DMS114 treated with DMSO at 0.1 percent for 48 hours (cell line): ENCODE measurements at regions not wholly inside any gene's neighbourhood (a gene's known extent, or its start where the extent isn't known, plus 50 kb on each side); places are given as distances from the start of the nearest gene placed in this dataset.
"Not testable (repeated sequence)": the region's sequence is repeated elsewhere in the genome, so short reads cannot be mapped to it uniquely, and the experiment has no call there.

ENCODE experiments used
- DNase-seq: peaks from one replicate; lab custom pipeline; 2025; ENCODE audit not compliant: unreplicated experiment; lab: John Stamatoyannopoulos, UW

DNA sequence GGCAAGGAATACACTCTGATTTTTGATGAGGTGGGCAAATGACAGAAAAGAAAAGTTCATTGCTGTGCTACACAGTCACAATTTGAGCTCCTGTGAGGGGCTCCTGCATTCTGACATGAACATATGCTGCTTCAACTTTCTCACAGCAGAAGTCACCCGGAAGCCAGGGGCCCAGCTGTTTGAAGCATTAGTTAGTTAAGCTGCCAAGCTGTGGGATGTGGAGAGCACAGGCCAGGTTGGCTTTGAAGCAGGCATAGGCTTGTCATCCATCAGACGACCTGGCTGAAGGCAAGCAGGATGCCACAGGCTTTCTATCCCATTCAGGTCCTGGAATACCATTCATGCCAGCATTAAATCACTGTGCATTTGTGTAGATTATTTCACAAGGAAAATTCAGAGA lies 63.1 kb downstream of the MTNR1B start:
- no peak for DNase-seq

DNA sequence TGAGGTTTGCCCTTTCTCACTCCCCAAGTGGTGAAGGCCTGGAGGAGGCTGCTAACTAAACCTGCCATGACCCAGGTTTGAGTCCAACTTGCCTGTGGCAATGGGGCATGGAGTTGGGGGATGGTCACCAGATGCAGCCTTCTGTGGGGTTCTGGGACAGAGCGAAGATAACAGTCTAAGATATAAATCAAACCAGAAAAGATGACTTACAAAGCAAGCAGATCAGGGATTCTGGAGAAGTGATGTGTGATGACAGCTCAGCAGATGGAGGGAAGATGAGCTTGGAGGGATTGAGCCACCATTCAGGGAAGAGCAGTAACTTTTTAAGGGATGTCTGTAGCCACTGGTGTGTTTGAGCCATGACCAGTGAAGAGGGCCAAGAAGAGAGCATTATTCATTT lies 63.6 kb downstream of the MTNR1B start:
- no peak for DNase-seq

DNA sequence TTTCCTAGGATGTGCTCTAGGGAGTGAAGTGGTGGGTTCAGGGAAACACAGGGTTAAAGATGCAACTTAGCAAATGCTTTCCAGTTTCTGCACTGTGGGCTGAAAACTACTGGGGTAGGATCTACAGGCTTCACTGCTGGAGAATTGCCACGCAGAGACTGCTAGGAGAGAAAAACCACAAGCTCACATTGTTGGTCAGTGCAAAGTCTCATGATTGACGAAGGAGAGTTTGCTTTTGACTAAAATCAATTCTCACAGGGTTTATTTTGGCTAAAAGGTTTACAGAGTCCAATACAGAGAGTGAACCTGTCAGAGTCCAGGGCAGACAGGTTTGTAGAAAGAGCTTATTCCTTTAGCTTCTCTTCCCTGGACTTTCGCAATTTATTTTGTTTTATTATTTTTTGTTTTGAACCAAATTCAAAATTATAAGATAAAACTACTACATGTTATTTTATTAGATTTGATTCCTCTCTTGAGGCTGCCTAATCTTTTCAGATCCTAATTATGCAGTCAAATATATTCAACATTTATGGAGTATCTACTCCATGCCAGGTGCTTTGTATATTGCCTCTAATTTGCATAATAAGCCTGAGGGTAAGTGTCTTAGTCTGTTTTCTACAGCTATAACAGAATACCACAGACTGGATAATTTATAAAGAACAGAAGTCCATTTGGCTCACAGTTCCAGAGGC lies 64.7 kb downstream of the MTNR1B start:
- no peak for DNase-seq

DNA sequence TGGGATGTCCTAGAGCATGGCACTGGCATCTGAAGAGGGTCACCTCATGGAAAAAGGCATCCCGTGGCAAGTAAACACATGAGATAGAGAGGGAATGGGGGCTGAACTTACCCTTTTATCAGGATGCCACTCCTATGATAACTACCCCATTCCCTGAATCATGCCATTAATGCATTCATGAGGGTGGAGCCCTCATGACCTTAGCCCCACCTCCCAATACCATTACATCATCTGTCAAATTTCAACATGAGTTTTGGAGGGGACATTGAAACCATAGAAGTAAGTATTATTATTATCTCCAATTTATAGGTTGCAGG lies 65.2 kb downstream of the MTNR1B start:
- no peak for DNase-seq

DNA sequence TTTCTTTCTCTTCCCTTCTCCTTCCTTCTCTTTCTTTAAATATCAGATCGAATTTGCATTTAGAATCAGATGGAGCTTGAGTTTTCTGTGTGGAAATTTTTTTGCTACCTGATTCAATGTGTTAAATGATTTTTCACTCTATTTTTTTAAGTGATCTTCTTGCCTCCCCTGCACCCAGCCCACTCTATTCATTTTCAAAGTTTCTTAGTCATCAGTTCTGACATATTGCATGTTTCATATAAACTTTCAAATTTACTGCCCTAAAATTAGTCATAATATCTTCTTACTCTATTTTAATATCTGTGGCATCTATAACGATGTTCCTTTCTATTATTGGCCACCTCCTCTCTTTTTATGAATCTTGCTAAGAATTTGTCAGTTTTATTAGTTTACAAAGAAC lies 69.1 kb downstream of the MTNR1B start:
- no peak for DNase-seq

DNA sequence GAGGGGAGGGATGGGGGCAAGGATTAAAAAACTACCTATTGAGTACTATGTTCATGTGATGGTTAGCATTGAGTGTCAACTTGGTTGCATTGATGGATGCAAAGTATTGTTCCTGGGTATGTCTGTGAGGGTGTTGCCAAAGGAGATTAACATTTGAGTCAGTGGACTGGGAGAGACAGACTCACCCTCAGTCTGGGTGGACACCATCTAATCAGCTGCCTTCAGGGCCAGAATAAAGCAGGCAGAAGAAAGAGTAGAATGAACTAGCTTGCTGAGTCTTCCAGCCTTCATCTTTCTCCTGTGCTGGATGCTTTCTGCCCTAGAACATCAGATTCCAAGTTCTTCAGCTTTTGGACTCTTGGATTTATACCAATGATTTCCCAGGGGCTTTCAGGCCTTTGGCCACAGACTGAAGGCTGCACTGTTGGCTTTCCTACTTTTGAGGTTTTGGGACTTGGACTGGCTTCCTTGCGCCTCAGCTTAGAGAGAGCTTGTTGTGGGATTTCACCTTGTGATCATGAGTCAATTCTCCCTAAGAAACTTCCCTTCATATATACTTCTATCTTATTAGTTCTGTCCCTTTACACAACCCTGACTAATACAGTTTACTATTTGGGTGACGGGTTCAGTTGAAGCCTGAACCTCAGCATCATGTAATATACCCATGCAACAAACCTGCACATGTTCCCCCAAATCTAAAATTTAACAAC lies 70.2 kb downstream of the MTNR1B start:
- no peak for DNase-seq

DNA sequence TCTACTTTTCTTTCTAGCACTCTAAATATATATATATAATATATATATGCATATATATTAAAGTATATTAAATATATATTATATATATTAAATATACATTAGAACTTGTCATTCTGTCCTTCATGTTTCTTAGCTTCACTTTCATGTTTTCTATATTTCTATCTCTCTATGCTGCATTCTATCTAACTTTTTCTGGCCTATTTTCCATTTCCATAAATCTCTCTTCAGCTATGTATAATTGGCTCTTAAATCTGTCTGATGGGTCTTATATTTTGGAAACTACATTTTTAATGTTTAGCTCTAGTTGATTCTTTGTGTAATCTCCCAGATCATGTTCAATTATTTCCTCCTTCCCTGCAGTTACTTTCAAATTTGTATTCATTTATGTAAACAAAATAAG lies 72.2 kb downstream of the MTNR1B start:
- no peak for DNase-seq

DNA sequence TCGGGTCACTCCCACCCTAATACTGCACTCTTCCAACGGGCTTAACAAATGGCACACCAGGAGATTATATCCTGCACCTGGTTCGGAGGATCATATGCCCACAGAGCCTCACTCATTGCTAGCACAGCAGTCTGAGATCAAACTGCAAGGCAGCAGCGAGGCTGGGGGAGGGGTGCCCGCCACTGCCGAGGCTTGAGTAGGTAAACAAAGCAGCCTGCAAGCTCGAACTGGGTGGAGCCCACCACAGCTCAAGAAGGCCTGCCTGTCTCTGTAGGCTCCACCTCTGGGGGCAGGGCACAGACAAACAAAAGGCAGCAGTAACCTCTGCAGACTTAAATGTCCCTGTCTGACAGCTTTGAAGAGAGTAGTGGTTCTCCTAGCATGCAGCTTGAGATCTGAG lies 73.7 kb downstream of the MTNR1B start:
- not testable (repeated sequence) for DNase-seq

DNA sequence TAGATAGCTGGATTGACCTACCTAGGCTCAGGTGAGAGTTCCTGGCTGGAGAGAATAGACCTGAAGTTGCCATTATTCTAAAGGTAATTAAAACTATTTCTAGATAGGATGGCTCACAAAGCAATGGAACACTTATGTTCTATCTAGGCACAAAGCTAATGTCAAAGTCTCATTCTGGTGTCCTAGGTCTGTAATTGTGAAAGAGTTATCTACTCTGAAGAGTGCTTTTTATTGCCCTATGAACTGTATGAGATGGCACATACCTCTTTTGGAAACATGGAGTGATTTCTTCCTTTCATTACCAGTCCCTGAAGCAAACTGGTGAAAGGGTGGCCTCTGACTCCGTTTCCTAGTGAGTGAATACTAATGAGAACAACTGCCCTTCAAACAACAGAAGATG lies 80.3 kb downstream of the MTNR1B start:
- no peak for DNase-seq

DNA sequence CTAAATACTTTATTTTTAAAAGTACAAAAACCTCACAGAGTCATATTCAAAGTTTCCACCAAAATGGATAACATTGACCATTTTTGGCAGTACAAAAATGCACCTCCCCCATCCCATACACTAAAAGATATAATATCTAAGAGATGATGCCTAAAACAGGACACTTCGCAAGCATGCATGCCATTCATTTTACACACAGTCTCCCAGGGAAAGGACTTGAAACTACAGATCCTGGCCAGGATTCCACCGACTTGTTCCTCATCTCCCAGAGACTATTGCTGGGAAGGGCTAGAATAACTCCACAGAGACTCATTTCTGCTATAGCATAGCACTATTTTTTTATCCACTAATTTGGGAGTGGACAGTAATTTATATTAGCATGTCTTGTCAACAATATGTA lies 81.7 kb downstream of the MTNR1B start:
- no peak for DNase-seq

DNA sequence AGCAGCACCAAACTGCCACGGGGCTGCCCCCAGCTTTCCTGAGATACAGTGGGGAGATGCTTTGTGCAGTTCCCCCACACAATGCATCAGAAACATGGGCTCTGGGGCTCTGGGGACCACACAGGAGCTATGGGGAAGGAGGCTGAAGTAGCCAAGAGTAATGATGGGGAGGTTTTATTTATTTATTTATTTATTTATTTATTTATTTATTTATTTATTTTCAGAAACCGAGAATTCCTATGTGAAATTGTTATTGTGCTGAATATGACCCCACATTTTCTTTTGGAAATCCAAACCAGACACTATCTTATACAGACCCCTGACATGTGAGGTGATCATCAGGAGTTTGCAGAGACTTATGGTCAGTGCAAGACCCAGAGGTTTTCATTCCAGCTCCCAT lies 84.4 kb downstream of the MTNR1B start:
- DNase-seq, result no peak

DNA sequence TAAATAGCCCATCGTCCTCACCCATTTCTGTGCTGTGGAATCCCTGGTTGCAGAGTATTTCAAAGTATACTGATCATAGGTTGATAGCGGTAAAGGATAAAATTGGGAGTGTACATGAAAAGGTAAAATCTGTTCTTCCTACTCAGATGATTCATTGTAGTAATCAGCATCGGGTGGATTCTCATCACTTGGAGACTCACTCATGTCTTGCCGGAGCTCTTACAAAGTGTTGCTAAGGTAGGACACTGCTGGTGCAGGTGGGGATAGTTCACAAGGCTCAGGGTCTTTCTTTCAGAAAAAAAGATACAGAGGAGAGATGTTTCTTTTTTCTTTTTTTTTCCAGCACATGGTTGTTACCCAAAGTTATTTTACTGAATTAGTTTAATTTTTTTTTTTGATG lies 84.8 kb downstream of the MTNR1B start:
- DNase-seq, result no peak

DNA sequence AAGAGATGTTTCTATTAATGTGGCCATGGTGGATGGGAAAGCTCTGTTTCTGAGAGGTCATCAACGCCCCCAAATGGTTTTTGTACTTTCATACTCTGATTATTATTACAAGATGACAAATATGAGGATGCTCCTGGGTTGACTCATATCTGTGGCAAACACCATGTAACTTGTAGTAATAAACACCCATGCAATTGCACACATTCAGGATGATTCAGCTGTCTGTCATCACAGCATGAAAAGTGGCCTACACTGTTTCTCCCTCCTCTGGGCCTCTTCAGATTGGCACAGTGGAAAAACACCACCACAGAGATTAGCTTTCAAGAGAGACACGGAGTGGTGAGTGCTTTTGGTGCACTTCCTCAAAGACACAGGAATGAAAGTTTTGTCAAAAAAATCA lies 85.4 kb downstream of the MTNR1B start:
- DNase-seq, result no peak

DNA sequence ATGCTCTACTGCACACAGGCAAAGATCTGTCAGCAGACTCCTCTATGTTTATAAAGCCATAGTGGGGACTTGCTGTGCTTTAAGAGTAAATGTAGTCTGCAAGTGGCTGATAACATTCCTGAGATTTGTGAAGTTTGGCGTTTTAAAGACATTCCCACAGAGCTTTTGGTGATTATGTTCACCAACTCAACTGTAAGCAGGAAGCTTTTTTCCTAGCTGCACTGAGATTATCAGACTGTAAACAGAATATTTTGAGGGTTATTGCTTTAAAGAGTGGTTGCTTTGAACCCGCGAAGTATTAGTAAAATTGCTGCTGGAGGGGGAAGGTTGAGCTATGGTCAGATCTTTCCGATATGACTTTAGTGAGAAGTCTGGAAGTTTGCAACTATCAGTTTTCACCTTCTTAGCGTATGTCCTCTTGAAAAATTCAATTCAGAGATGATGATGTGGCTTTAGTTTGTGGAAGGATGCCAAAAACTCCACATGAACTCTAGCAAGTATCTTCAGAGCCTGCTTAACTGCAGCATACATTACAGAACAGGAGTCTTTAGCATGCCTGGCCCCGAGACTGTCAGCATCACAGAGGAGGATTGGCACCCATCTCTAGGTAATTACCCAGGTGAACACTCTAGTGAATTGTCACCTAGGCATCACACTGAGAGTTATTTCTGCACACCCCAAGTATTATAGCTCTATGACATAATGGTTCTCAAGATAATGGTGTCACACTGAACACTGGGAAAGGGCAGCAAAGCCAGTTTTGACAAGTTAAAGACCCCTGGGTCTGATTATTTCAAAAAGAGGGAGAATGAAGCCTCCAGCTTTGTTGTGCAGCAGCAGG lies 89.9 kb downstream of the MTNR1B start:
- DNase-seq, result no peak

DNA sequence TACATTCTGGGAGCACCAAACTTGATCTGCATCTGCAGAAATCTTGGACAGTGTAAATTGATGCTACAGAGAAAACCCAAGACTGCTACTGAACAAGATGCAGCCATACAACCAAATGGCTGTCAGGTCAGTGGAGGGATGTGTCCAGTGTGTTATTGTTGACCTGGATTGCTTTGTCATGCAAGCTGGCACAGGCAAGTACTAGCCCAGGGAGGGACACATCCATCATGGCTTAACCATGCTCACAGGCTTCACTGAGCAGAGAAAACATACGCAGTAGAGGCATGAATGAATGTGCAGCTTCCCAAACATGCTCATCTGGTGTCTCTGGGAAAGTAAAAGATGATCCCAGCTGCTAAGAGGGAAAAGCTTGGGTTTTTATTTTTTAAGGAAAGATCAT lies 93.6 kb downstream of the MTNR1B start:
- DNase-seq, result no peak

DNA sequence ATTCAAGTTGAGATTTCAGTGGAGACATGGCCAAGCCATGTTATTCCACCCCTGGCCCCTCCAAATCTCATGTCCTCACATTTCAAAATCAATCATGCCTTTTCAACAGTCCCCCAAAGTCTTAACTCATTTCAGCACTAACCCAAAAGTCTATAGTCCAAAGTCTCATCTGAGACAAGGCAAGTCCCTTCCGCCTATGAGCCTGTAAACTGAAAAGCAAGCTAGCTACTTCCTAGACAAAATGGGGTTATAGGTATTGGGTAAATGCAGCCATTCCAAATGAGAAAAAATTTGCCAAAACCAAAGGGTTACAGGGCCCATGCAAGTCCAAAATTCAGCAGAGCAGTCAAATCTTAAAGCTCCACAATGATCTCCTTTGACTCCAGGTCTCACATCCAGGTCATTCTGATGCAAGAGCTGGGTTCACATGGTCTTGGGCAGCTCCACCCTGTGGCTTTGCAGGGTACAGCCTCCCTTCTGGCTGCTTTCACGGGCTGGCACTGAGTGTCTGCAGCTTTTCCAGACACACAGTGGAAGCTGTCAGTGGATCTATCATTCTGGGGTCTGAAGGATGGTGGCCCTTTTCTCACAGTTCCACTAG lies 95.7 kb downstream of the MTNR1B start:
- DNase-seq, result not testable (repeated sequence)

DNA sequence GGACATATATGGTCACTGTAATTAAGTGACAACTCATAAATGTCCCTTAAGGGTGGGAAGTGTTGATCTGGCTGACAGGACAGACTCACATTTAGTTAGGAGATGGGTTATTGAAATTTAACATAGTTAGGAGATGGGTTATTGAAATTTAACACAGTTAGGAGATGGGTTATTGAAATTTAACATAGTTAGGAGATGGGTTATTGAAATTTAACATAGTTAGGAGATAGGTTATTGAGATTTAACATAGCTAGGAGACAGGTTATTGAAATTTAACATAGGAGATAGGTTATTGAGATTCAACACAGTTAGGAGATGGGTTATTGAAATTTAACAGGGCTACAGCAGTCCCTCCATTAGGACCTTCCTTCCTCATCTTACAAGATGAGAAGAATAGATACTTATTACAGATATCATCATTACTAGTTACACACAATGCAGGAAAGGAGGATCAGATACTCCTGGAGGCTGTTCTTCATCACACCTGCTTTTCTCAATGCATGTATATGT lies 98.5 kb downstream of the MTNR1B start:
- no peak for DNase-seq

DNA sequence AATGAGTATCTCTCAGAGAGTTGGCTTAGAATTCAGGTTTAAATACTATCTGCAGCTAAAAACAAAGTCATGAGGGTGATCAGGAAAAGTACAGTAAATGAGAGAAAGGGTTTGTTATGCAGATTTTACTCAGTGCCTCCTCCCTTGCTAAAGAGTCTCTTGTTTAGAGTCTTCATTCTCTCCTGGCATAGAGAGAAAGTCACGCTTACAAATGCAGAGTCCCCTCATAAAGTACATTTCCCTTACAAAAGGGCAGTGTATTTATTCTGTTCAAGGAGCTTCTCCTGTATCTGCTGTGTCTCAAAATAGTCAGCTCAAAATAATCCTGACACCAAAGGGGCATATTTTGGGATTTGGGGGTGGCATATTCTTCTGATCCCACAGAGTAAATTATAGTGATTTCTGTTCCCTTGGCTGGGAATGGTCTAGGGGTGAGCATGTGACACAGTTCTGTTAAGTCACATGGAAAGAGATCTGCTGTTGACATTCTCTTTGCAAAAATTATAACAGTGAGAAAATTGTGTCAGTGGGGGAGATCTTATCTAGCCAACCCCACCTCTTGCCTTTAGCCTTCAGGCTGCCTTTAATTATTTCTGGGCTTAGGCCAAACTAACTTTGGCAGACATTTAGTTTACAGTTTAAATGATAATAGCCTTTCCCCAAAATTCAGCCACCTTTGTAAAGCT lies 102.9 kb downstream of the MTNR1B start:
- no peak for DNase-seq

DNA sequence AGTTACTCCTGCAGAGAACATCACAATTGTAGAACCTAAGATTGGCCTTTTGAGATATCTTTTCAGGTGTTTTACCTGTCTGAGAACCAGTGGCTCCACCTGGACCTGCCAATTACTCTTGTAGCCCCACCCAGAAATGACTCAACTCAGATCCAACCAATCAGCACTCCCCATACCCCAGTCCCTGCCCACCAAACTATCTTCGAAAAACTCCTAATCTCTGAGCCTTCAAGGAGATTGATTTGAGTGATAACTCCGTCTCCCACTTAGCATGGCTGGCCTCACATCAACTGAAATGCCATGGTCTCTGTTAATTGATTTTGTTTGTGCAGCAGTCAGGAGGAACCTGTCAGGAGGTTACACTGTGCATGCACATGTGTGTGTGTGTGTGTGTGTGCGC lies 103.6 kb downstream of the MTNR1B start:
- DNase-seq, result no peak

DNA sequence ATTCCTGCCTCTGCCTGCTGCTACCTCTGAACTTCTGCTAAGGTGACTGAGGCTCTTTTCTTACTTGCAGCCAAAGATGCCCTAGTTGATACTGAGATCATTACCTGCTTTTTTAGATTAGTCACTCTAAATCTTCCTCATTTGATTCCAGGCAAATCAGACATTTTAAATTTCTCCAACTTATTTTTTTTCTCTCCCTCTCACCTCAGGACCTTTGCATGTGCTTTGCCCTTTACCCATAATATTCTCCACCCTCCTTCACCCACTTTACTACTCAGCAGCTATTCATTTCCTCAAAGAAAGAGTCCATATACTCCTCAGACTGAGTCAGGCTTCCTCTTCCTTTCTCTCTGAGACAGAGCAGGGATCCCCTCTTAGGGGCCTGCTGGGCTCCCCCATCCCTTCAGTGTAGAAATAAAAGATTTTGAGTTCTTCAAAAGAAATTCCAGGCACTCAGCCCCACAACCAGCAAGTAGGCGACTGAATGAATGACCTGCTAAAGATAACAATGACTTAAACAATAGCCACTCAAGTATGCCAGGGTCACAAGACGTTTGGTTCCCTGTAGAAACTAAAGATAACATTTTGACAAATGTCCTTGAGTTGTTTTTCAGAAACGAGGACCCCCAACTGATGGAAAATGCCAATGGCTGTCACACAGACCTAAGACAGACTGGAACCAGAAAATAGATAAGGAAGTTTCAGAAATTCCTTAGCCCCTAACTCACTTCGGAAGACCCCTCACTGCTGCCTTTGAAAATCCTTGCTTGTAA lies 104.2 kb downstream of the MTNR1B start:
- no peak for DNase-seq
